GM19438 (cell line): ENCODE measurements at regions not wholly inside any gene's neighbourhood (a gene's known extent, or its start where the extent isn't known, plus 50 kb on each side); places are given as distances from the start of the nearest gene placed in this dataset.
A peak's percentile ranks its signal among the peaks of the same experiment; 100 is the strongest.

ENCODE experiments used
- ATAC-seq: cut with Tn5 transposase; IDR thresholded peaks from one replicate; pipeline ENCODE4 v1.9.1; 2021; ENCODE audit warnings: low read depth; ENCODE audit not compliant: unreplicated experiment

DNA sequence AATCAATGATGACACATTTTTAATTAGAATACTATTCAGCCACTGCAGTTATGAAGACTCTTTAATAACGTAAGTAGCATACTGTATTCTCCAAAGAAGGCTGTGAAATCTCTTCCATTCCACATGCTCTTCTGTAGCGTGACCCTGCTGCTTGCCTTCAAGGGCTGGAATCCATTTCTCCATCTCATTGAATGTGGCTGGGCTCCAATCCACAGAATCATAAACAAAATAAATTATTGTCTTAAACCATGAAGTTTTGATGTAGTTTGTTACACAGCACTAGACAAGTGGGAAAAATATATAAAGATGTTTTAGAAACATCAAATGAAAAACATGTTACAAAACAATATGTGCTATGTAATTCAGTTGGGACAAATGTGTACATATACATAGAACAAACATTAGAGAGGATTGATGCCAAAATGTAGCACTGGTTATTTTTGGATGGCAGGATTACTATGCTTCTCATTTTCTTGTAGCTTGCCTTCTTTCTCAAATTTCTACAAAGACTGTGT, 410.8 kb upstream of the PODXL start:
- ATAC-seq, result no peak

- no peak for ATAC-seq
Observed at GRCh38 chr7:131964203-131964602, 407.8 kb upstream of the PODXL start.

DNA sequence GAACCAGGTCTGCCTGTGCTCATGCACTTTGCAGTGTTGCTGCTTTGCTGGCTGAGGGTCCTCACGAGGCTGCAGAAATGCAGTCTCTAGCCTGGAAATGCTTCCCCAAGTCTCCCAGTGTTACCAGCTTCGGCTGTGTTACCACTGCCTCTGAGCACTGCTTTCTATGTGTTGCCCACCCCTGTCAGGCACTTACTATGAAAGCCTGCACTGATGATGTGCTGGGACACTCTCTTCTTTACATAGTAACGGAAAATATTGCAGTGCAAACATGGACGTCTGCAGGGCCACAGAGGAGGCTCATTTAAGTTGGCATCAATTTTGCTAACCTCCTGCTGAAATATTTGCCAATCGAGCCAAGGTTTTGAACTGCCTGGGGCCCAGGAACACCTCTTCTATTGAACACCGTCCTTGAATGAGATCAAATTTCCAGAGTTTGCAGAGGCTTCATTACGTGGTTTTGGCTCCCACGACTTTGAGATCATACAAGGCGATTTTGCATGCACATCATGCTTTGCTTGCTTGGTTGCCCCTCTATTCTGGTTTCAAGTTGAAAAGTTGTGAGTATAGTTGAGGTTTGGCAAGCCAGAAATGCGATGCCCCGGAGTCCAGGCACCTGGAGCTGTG, 404.7 kb upstream of the PODXL start:
- no peak for ATAC-seq

- no peak for ATAC-seq
Observed at GRCh38 chr7:131959106-131959812, 402.8 kb upstream of the PODXL start.

DNA sequence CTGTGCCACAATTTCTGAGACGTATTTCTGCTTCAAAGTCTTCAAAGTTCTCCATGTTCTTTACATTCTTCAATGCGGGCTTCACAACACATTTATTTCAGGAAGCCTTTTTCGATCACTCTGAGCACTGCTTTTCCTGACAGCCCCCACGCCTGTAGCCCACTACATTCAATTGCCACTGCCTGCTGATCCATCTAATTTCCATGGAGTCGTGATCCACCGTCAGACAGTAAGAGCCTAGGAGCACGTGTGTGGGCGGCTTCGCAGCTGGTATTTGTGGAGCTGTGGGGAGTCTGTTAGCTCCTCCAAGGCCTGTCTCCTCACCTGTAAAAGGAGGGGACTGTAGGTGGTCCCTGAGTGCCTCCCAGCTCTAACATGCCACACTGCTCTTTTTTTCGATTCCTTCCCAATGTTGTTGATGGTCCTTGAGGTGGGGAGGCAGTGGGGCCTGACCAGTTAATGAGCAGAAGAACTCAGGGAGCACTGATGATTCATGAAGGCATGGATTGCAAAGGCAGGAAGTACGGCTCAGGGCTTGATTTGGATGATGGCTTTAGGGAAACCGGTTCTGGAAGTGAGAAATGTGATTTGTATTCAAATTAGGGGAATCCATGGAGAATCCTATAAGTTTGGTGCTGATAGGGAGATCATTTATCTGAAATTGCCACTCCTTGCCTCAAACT, 401.1 kb upstream of the PODXL start:
- ATAC-seq, result no peak

- no peak for ATAC-seq
Observed at GRCh38 chr7:131956864-131957263, 400.4 kb upstream of the PODXL start.

- no peak for ATAC-seq
Observed at GRCh38 chr7:131955679-131956078, 399.3 kb upstream of the PODXL start.

DNA sequence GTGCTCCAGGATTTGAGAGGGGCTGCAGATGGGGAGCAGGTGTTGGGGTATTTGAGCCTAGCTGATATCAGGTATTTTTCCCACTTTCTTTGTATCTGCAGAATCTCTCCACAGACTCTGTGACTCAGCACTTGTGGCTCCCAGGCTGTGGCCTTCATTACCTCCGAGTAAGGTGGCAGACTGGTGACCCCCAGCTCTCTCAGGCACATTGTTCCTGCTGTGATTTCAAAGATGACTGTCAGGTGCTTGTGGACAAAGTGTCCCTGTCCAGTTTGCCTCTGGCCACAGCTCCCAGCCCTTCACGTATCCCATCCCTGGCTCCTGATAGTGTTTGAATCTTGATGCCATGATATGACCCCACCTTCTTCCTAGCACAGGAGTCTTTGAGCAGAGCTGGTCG, 396.8 kb upstream of the PODXL start:
- ATAC-seq, result no peak

DNA sequence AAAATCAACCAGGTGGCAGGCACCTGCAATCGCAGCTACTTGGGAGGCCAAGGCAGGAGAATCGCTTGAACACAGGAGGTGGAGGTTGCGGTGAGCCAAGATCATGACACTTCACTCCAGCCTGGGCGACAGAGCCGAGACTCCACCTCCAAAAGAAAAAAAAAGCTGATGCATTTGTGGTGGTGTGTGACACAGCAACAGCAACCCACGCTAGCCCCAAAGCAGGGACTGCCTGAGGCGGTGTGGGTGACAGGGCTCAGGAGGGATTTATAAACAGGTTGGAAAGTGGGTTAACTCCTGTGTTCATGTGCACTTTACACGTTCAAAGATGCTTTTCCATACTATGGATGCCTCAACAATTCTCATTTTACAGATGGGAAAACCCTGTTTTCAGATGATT, 395.9 kb upstream of the PODXL start:
- no peak for ATAC-seq

GRCh38 chr7:131950758-131951157, 394.3 kb upstream of the PODXL start:
- ATAC-seq, result no peak

DNA sequence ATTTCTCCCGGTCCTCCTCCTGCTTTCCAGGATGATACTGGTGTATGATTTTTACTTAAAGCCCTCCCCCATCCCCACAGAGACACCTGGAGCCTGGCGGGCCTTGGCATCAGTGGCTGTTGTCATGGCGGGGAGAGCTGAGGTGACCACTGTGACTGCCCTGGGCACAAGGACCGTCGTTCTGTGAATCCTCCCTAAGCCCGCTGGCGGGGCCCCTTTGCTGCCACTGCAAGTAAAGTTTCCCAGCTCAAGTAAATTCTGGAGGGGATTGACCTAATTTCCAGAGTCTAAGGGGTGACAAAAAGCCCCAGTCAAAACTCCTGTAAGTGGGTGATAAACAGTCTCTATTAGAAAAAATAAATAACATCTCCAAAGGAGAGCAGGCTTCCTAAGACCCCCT, 393.2 kb upstream of the PODXL start:
- ATAC-seq, result no peak

DNA sequence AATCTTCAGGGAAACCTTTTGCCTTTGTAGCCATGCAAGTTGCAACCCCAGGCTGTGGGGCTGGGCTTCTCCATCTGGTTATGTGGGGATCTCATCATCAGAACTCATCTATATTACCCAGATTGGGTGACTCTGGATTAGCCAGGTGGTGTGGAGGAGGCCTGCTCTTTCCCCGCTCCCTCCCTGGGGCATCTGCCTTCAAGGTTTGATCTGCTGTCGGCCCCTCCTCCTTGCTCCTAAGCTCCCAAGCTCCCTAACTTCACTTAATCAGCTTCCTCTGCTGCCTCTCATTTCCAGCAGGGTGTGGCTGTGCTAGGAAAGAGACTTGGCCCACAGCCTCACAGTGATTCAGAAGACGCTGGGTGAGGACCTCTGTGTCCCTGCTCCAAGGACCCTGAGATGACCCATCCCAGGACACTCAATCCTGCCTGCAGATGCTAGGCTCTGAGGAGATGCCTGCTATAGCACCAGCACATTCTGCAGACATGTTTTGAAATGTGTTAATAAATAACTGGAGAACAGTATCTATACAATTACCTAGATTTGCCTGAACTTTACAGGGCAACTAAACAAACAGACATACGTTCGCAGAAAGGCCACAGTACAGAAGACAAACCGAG, 392.1 kb upstream of the PODXL start:
- no peak for ATAC-seq

GRCh38 chr7:131947661-131948060, 391.2 kb upstream of the PODXL start:
- no peak for ATAC-seq

GRCh38 chr7:131945957-131946544, 389.6 kb upstream of the PODXL start:
- no peak for ATAC-seq

DNA sequence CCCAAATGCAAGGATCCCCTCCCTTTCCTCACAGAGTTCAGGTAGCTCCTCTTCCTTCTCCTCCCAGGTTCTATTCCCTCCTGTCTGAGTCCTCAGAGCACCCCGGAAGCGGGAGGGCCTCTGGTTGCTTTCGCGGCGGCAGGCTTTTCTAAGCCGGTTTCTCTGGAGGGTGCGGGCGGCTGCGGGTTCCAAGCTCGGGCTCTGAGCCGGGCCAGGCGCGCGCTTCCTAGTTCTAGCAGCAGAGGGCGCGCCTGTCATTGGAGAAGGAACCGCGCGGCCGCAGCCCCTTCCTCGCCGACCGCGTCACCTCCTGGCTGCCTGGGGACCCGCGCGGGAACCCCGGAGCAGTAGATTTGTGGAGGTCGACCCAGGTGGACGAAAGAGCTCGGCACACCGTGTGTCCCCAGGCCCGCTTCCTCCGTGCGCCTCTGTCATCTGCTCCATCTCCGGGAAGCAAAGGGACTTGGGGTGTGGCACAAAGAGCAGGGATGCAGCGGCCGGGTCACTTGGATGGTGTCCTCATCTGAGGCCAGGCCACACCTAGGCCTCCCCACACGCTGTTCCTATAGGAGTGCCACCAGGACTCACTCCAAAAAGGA, 389.0 kb upstream of the PODXL start:
- ATAC-seq, result peak; percentile 74

- ATAC-seq, result no peak
Observed at GRCh38 chr7:131944556-131945069, 388.2 kb upstream of the PODXL start.

DNA sequence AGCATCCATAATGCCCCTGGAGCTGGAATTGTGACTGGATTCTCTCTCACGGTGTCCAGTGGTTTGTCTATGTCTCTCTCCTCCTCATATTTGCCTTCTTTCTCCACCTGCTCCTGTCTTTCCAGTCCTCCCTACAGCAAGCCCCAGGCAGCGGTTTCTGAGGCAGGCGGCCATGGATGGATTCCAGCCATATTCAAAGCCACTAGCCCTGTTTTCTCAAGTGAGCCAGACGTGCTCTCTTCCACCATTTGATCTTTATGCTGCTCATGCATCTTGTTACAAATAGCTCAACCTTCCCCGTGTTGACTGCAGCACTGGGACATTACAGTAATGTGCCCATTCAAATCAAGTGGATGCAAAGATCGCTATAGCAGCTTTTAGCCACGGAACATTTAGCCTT, 387.2 kb upstream of the PODXL start:
- ATAC-seq, result no peak

GRCh38 chr7:131943211-131943610, 386.8 kb upstream of the PODXL start:
- ATAC-seq, result no peak

- ATAC-seq, result no peak
Observed at GRCh38 chr7:131942287-131943150, 386.1 kb upstream of the PODXL start.
